ENCODE measurements at regions not wholly inside any gene's neighbourhood (a gene's known extent, or its start where the extent isn't known, plus 50 kb on each side); places are given as distances from the start of the nearest gene placed in this dataset.

- TF ChIP-seq CTCF (optimal IDR thresholded peaks at IDR 0.05 in 1 of 3, IDR thresholded peaks at IDR 0.05 in 1 of 3, conservative IDR thresholded peaks at IDR 0.05 in 1 of 3; ENCODE audit: extremely low read depth in 1 of 3, insufficient read depth in 2 of 3, low read length in 3 of 3) (no peak), EZH2 (IDR thresholded peaks at IDR 0.05; ENCODE audit: low read length) (no peak)
Observed at GRCh38 chr2:52335727-52336126, 1303.8 kb upstream of the NRXN1 start.
